ENCODE measurements at regions not wholly inside any gene's neighbourhood (a gene's known extent, or its start where the extent isn't known, plus 50 kb on each side); places are given as distances from the start of the nearest gene placed in this dataset.

DNA sequence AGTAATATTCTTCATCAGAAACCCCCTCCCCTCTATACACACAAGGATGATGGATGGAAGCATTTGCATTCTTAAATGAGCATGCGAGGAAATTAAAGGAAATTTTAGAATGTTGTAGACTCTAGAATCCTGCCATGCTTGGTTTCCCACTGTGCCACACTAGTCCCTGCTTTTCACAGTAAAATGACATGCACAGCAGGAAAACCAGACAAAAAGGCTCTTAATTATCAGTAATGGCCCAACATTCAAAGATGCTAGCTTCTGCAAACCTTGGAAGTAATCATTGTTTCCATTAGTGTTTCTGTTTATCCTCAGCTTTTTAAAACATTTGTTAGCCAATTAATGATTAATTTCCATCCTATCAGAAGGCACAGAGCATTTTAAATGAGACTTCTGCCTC, 255.8 kb downstream of the SLCO4C1 start:
- ChIA-PET CTCF (ENCODE audit: unreplicated experiment) (no interaction called here), POLR2A (no interaction called here)
- no peak overlapping the region for H3K27ac ChIP-seq (ENCODE audit: low read depth, low read length, poor library complexity, severe bottlenecking)
- H3K4me1 ChIP-seq (ENCODE audit: insufficient read depth, low read length, poor library complexity, severe bottlenecking), result no peaks in the 10 kb centered on the region
- no TSS peak for BruUV-seq (replicated peaks)
- H2AFZ ChIP-seq (ENCODE audit: low read length), result no peak overlapping the region
- H3K9me3 ChIP-seq (ENCODE audit: low read length), result no peaks in the 10 kb centered on the region
- H3K9me2 ChIP-seq (ENCODE audit: insufficient read depth, low read length), result no peaks in the 10 kb centered on the region
- no peaks in the 10 kb centered on the region for H3K79me2 ChIP-seq (ENCODE audit: insufficient read depth, low read depth, low read length)
- no peaks in the 10 kb centered on the region for H4K20me1 ChIP-seq (ENCODE audit: insufficient read depth, low read length)
- H3K4me2 ChIP-seq (ENCODE audit: low read length), result no peak overlapping the region
- H3K4me3 ChIP-seq (ENCODE audit: low read depth, low read length, poor library complexity, severe bottlenecking), result no peak overlapping the region
- DNase-seq (ENCODE audit: low spot score), result no peak
- no peak for TF ChIP-seq EZH2phosphoT487 (IDR thresholded peaks at IDR 0.05; ENCODE audit: borderline replicate concordance, low read depth, low read length)
- TF ChIP-seq, protein P1, sequence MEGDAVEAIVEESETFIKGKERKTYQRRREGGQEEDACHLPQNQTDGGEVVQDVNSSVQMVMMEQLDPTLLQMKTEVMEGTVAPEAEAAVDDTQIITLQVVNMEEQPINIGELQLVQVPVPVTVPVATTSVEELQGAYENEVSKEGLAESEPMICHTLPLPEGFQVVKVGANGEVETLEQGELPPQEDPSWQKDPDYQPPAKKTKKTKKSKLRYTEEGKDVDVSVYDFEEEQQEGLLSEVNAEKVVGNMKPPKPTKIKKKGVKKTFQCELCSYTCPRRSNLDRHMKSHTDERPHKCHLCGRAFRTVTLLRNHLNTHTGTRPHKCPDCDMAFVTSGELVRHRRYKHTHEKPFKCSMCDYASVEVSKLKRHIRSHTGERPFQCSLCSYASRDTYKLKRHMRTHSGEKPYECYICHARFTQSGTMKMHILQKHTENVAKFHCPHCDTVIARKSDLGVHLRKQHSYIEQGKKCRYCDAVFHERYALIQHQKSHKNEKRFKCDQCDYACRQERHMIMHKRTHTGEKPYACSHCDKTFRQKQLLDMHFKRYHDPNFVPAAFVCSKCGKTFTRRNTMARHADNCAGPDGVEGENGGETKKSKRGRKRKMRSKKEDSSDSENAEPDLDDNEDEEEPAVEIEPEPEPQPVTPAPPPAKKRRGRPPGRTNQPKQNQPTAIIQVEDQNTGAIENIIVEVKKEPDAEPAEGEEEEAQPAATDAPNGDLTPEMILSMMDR (conservative IDR thresholded peaks at IDR 0.05; ENCODE audit: low read length), result no peak
- intact Hi-C loops (cut with micrococcal nuclease; ENCODE audit: unreplicated experiment), result no loop called here
- no peaks in the 10 kb centered on the region for H3K36me3 ChIP-seq (ENCODE audit: insufficient read depth, low read length)

DNA sequence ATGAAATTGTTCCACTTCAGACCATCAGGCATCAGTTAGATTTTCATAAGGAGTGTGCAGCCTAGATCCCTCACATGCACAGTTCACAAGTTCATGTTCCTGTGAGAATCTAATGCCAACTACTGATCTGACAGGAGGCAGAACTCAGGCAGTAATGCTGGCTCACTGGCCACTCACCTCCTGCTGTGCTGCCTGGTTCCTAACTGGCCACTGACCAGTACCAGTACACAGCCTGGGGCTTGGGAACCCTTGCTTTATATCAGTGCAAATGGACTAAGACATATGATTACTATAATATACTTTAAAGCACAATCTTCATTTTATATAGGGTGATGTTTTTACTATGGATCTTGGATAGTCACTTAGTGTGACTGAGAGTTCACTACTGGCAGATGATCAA, 259.2 kb downstream of the SLCO4C1 start:
- no TSS peak for BruUV-seq (replicated peaks)
- POLR2A ChIA-PET, result no interaction called here

DNA sequence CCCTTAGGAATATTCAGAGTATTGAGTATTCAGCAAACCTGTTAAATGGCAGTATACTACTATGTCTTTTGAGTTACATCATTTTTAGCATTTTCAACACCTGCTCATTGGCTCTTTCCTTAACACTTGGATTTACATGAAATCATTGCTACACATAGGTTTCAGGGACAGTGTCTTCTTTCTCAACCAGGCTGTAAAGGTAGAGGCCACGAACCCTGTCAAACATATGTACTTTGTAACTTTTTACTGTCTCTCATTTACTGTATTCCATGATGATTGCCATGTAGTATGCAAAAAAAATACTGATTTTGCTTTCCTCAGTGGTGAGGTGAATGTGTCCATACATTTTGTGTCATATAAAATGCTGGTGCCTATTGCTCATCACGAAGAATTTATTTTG, 264.4 kb downstream of the SLCO4C1 start:
- no peak overlapping the region for H3K27ac ChIP-seq (ENCODE audit: low read depth, low read length, poor library complexity, severe bottlenecking)
- BruUV-seq (replicated peaks), result no TSS peak
- intact Hi-C loops (cut with micrococcal nuclease; ENCODE audit: unreplicated experiment), result no loop called here
- H2AFZ ChIP-seq (ENCODE audit: low read length), result no peak overlapping the region
- no peaks in the 10 kb centered on the region for H3K9me2 ChIP-seq (ENCODE audit: insufficient read depth, low read length)
- ChIA-PET CTCF (ENCODE audit: unreplicated experiment) (no interaction called here), POLR2A (no interaction called here)
- H3K36me3 ChIP-seq (ENCODE audit: insufficient read depth, low read length), result no peaks in the 10 kb centered on the region
- DNase-seq (ENCODE audit: low spot score), result no peak
- no peaks in the 10 kb centered on the region for H3K4me1 ChIP-seq (ENCODE audit: insufficient read depth, low read length, poor library complexity, severe bottlenecking)
- TF ChIP-seq EZH2phosphoT487 (IDR thresholded peaks at IDR 0.05; ENCODE audit: borderline replicate concordance, low read depth, low read length), result no peak
- TF ChIP-seq, protein P1 (conservative IDR thresholded peaks at IDR 0.05; ENCODE audit: low read length), result no peak
- H3K4me3 ChIP-seq (ENCODE audit: low read depth, low read length, poor library complexity, severe bottlenecking), result no peak overlapping the region
- no peaks in the 10 kb centered on the region for H4K20me1 ChIP-seq (ENCODE audit: insufficient read depth, low read length)
- no peaks in the 10 kb centered on the region for H3K79me2 ChIP-seq (ENCODE audit: insufficient read depth, low read depth, low read length)
- no peak overlapping the region for H3K4me2 ChIP-seq (ENCODE audit: low read length)
- H3K9me3 ChIP-seq (ENCODE audit: low read length), result no peaks in the 10 kb centered on the region

More for the DNA sequence above, 259.2 kb downstream of the SLCO4C1 start:
- Histone ChIP-seq H3K9me3 (ENCODE audit: low read length) (no peaks in the 10 kb centered on the region), H3K4me2 (ENCODE audit: low read length) (no peak overlapping the region), H2AFZ (ENCODE audit: low read length) (no peak overlapping the region), H3K9me2 (ENCODE audit: insufficient read depth, low read length) (no peaks in the 10 kb centered on the region), H3K79me2 (ENCODE audit: insufficient read depth, low read depth, low read length) (no peaks in the 10 kb centered on the region), H3K27ac (ENCODE audit: low read depth, low read length, poor library complexity, severe bottlenecking) (no peak overlapping the region), H3K4me1 (ENCODE audit: insufficient read depth, low read length, poor library complexity, severe bottlenecking) (no peaks in the 10 kb centered on the region), H3K4me3 (ENCODE audit: low read depth, low read length, poor library complexity, severe bottlenecking) (no peak overlapping the region), H4K20me1 (ENCODE audit: insufficient read depth, low read length) (no peaks in the 10 kb centered on the region), H3K36me3 (ENCODE audit: insufficient read depth, low read length) (no peaks in the 10 kb centered on the region)
- TF ChIP-seq EZH2phosphoT487 (IDR thresholded peaks at IDR 0.05; ENCODE audit: borderline replicate concordance, low read depth, low read length), result no peak
- intact Hi-C loops (cut with micrococcal nuclease; ENCODE audit: unreplicated experiment), result no loop called here
- CTCF ChIA-PET (ENCODE audit: unreplicated experiment), result no interaction called here
- DNase-seq (ENCODE audit: low spot score), result no peak

Data from OCI-LY7 (cell line).